ENCODE measurements at regions not wholly inside any gene's neighbourhood (a gene's known extent, or its start where the extent isn't known, plus 50 kb on each side); places are given as distances from the start of the nearest gene placed in this dataset.

- FAIRE-seq (no peak), DNase-seq (ENCODE audit: low read depth, low spot score) (no peak)
- ChIA-PET CTCF (interaction anchor here (1.5 kb wide), 1 partner anchor 308 kb away, joined by 3 read pairs; no protein-coding TSS in a partner anchor), POLR2A (no interaction called here)
- Histone ChIP-seq H3K79me2 (ENCODE audit: control insufficient read depth, insufficient read depth, low read length) (no peaks in the 10 kb centered on the region), H3K27me3 (ENCODE audit: control insufficient read depth in 2 of 2, insufficient read depth in 2 of 2, low read length in 2 of 2) (no peaks in the 10 kb centered on the region), H4K20me1 (replicated peaks; ENCODE audit: control insufficient read depth, extremely low read depth, insufficient read depth, low read length) (no peaks in the 10 kb centered on the region), H3K27ac (ENCODE audit: insufficient read depth, low read depth, low read length) (no peak overlapping the region), H3K4me1 (ENCODE audit: control insufficient read depth, extremely low read depth, insufficient read depth, low read length) (peaks cover 8% of the 10 kb centered on the region), H3K9me1 (replicated peaks; ENCODE audit: control insufficient read depth, extremely low read depth, insufficient read depth, low read length) (no peaks in the 10 kb centered on the region), H3K4me2 (ENCODE audit: insufficient read depth, low read length) (no peak overlapping the region), H2AFZ (ENCODE audit: low read depth, low read length) (peak overlapping the region; percentile 18), H3K9ac (replicated peaks; ENCODE audit: extremely low read depth, insufficient read depth, low read length) (no peak overlapping the region), H3K4me3 (replicated peaks in 1 of 3; ENCODE audit: insufficient read depth in 1 of 3, low read depth in 1 of 3, low read length in 3 of 3) (no peak overlapping the region), H3K36me3 (ENCODE audit: control insufficient read depth in 2 of 2, extremely low read depth in 1 of 2, insufficient read depth in 2 of 2, low read length in 2 of 2) (no peaks in the 10 kb centered on the region), H3K9me3 (replicated peaks; ENCODE audit: control insufficient read depth, insufficient read depth, low read length) (no peaks in the 10 kb centered on the region)
- dilution Hi-C loops (cut with MboI; ENCODE audit: extremely low pct_ligation_motif_present, low sequenced_read_pairs) (no loop called here), intact Hi-C loops (cut with micrococcal nuclease) (no loop called here)
- BruUV-seq (replicated peaks): no TSS peak
- TF ChIP-seq, protein P1, sequence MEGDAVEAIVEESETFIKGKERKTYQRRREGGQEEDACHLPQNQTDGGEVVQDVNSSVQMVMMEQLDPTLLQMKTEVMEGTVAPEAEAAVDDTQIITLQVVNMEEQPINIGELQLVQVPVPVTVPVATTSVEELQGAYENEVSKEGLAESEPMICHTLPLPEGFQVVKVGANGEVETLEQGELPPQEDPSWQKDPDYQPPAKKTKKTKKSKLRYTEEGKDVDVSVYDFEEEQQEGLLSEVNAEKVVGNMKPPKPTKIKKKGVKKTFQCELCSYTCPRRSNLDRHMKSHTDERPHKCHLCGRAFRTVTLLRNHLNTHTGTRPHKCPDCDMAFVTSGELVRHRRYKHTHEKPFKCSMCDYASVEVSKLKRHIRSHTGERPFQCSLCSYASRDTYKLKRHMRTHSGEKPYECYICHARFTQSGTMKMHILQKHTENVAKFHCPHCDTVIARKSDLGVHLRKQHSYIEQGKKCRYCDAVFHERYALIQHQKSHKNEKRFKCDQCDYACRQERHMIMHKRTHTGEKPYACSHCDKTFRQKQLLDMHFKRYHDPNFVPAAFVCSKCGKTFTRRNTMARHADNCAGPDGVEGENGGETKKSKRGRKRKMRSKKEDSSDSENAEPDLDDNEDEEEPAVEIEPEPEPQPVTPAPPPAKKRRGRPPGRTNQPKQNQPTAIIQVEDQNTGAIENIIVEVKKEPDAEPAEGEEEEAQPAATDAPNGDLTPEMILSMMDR (IDR thresholded peaks at IDR 0.05; ENCODE audit: extremely low read depth in 1 of 2, insufficient read depth in 1 of 2, low read depth in 1 of 2, low read length in 2 of 2): no peak
- no peak for TF ChIP-seq POLR2AphosphoS5 (IDR thresholded peaks at IDR 0.05; ENCODE audit: insufficient read depth, low read depth, low read length)
- no peak for TF ChIP-seq POLR2A (IDR thresholded peaks at IDR 0.05; ENCODE audit: low read depth, low read length)
- TF ChIP-seq FOS (IDR thresholded peaks at IDR 0.05; ENCODE audit: borderline replicate concordance, insufficient read depth, low read length): no peak
- TF ChIP-seq, protein P2, sequence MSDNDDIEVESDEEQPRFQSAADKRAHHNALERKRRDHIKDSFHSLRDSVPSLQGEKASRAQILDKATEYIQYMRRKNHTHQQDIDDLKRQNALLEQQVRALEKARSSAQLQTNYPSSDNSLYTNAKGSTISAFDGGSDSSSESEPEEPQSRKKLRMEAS (IDR thresholded peaks at IDR 0.05; ENCODE audit: insufficient read depth, insufficient read length): no peak
- no peak for TF ChIP-seq GATA2 (IDR thresholded peaks at IDR 0.05; ENCODE audit: insufficient read depth, insufficient read length, low read depth, low read length)
These were observed 135.7 kb upstream of the SLC7A14 start for GRCh38 chr3:170721563-170721962.

GRCh38 chr3:170719300-170719699 lies 133.4 kb upstream of the SLC7A14 start:
- H3K27ac ChIP-seq (ENCODE audit: insufficient read depth, low read depth, low read length): no peak overlapping the region
- no peaks in the 10 kb centered on the region for H3K4me1 ChIP-seq (ENCODE audit: control insufficient read depth, extremely low read depth, insufficient read depth, low read length)
- no peak overlapping the region for H3K4me2 ChIP-seq (ENCODE audit: insufficient read depth, low read length)
- intact Hi-C loops (cut with micrococcal nuclease) (no loop called here), dilution Hi-C loops (cut with MboI; ENCODE audit: extremely low pct_ligation_motif_present, low sequenced_read_pairs) (no loop called here)
- no peaks in the 10 kb centered on the region for H3K27me3 ChIP-seq (ENCODE audit: control insufficient read depth in 2 of 2, insufficient read depth in 2 of 2, low read length in 2 of 2)
- TF ChIP-seq JUN (IDR thresholded peaks at IDR 0.05; ENCODE audit: borderline replicate concordance, insufficient read depth, insufficient read length, low read depth) (no peak), FOS (IDR thresholded peaks at IDR 0.05; ENCODE audit: borderline replicate concordance, insufficient read depth, low read length) (no peak), GATA2 (IDR thresholded peaks at IDR 0.05; ENCODE audit: insufficient read depth, insufficient read length, low read depth, low read length) (no peak), EZH2 (IDR thresholded peaks at IDR 0.05; ENCODE audit: borderline replicate concordance, low read depth, low read length, severe bottlenecking) (no peak), POLR2A (IDR thresholded peaks at IDR 0.05; ENCODE audit: low read depth, low read length) (no peak), POLR2AphosphoS5 (IDR thresholded peaks at IDR 0.05; ENCODE audit: insufficient read depth, low read depth, low read length) (no peak), MYC (IDR thresholded peaks at IDR 0.05; ENCODE audit: low read depth, low read length) (no peak)
- TF ChIP-seq, protein P1 (IDR thresholded peaks at IDR 0.05; ENCODE audit: extremely low read depth in 1 of 2, insufficient read depth in 1 of 2, low read depth in 1 of 2, low read length in 2 of 2): no peak
- TF ChIP-seq, protein P2 (IDR thresholded peaks at IDR 0.05; ENCODE audit: insufficient read depth, insufficient read length): no peak
- DNase-seq (ENCODE audit: low read depth, low spot score): no peak
- H2AFZ ChIP-seq (ENCODE audit: low read depth, low read length): no peak overlapping the region
- no TSS peak for BruUV-seq (replicated peaks)
- no peaks in the 10 kb centered on the region for H3K9me1 ChIP-seq (replicated peaks; ENCODE audit: control insufficient read depth, extremely low read depth, insufficient read depth, low read length)
- H3K9ac ChIP-seq (replicated peaks; ENCODE audit: extremely low read depth, insufficient read depth, low read length): no peak overlapping the region
- POLR2A ChIA-PET: no interaction called here
- H3K9me3 ChIP-seq (replicated peaks; ENCODE audit: control insufficient read depth, insufficient read depth, low read length): no peaks in the 10 kb centered on the region
- no peak for FAIRE-seq
- CTCF ChIA-PET: no interaction called here
- H4K20me1 ChIP-seq (replicated peaks; ENCODE audit: control insufficient read depth, extremely low read depth, insufficient read depth, low read length): no peaks in the 10 kb centered on the region
- H3K36me3 ChIP-seq (ENCODE audit: control insufficient read depth in 2 of 2, extremely low read depth in 1 of 2, insufficient read depth in 2 of 2, low read length in 2 of 2): no peaks in the 10 kb centered on the region
- H3K79me2 ChIP-seq (ENCODE audit: control insufficient read depth, insufficient read depth, low read length): no peaks in the 10 kb centered on the region
- H3K4me3 ChIP-seq (replicated peaks in 1 of 3; ENCODE audit: insufficient read depth in 1 of 3, low read depth in 1 of 3, low read length in 3 of 3): no peak overlapping the region
